ENCODE measurements at regions not wholly inside any gene's neighbourhood (a gene's known extent, or its start where the extent isn't known, plus 50 kb on each side); places are given as distances from the start of the nearest gene placed in this dataset.

DNA sequence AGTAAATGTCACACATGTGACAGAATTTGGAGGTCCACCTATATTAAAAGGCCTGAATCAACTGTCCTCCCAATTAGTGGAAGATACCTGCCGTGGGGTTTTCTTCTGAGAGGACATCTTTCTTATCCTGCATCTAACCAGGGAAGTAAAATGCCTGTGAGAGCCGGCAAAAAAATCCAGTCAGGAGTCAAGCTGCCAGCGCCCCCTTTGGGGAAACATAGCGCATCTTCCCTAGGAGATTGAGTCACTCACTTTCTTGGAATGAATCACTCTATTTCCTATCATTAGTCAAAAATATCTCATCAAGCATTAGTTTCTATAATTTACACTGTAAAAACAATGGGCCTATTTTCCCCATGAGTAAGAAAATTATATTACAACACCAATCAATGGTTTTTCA is 66.4 kb upstream of the ANK3 start:
- TF ChIP-seq, protein P1, sequence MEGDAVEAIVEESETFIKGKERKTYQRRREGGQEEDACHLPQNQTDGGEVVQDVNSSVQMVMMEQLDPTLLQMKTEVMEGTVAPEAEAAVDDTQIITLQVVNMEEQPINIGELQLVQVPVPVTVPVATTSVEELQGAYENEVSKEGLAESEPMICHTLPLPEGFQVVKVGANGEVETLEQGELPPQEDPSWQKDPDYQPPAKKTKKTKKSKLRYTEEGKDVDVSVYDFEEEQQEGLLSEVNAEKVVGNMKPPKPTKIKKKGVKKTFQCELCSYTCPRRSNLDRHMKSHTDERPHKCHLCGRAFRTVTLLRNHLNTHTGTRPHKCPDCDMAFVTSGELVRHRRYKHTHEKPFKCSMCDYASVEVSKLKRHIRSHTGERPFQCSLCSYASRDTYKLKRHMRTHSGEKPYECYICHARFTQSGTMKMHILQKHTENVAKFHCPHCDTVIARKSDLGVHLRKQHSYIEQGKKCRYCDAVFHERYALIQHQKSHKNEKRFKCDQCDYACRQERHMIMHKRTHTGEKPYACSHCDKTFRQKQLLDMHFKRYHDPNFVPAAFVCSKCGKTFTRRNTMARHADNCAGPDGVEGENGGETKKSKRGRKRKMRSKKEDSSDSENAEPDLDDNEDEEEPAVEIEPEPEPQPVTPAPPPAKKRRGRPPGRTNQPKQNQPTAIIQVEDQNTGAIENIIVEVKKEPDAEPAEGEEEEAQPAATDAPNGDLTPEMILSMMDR (conservative IDR thresholded peaks at IDR 0.05), result no peak
- no peak for TF ChIP-seq EZH2 (IDR thresholded peaks at IDR 0.05; ENCODE audit: low read depth)

Data from PC-9 (cell line).